ENCODE measurements at regions not wholly inside any gene's neighbourhood (a gene's known extent, or its start where the extent isn't known, plus 50 kb on each side); places are given as distances from the start of the nearest gene placed in this dataset.
A peak's percentile ranks its signal among the peaks of the same experiment; 100 is the strongest.

DNA sequence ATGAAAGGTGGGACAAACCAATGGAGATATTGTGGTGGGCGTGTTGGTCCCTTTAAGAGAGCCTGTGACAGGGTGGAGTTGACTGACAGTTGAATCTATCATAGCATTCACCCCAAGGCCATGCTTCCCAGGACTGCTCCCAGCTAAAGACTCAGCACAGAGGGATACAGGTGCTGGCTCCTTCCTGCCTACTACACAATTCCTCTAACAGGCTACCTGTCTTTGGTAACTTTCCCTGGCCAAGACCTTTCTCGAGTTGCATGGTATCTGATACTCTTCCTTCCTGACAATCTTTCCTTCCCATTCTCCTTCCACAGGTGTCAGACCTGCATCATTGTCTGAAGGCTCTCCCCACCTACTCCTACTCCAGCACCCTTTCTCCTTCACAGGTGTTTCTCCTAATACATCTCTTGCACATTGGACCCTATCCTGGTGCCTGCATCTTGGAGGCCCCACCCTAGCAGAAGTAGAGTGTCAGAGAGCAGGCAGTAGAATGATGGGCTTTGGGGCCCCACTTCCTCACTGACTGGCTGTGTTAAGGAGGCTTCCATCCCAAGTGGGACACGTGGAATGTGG, 120.7 kb upstream of the ALDH1B1 start:
- Histone ChIP-seq H4K20me1 (ENCODE audit: insufficient read depth, low read length) (no peaks in the 10 kb centered on the region), H3K9me3 (ENCODE audit: insufficient read depth, low read length) (no peaks in the 10 kb centered on the region), H3K27ac (ENCODE audit: low read length) (no peak overlapping the region), H3K36me3 (replicated peaks; ENCODE audit: low read depth, low read length) (no peaks in the 10 kb centered on the region), H3K4me3 (ENCODE audit: low read length) (no peak overlapping the region), H2AFZ (ENCODE audit: low read depth, low read length) (no peak overlapping the region), H3K79me2 (ENCODE audit: low read length) (no peaks in the 10 kb centered on the region), H3K27me3 (ENCODE audit: low read depth, low read length) (peaks cover 6% of the 10 kb centered on the region; the same call in 1 of the 2 replicates), H3K4me2 (ENCODE audit: low read length) (no peak overlapping the region), H3K9ac (ENCODE audit: low read length) (no peak overlapping the region), H3K4me1 (ENCODE audit: low read length) (no peaks in the 10 kb centered on the region)
- TF ChIP-seq, protein P1, sequence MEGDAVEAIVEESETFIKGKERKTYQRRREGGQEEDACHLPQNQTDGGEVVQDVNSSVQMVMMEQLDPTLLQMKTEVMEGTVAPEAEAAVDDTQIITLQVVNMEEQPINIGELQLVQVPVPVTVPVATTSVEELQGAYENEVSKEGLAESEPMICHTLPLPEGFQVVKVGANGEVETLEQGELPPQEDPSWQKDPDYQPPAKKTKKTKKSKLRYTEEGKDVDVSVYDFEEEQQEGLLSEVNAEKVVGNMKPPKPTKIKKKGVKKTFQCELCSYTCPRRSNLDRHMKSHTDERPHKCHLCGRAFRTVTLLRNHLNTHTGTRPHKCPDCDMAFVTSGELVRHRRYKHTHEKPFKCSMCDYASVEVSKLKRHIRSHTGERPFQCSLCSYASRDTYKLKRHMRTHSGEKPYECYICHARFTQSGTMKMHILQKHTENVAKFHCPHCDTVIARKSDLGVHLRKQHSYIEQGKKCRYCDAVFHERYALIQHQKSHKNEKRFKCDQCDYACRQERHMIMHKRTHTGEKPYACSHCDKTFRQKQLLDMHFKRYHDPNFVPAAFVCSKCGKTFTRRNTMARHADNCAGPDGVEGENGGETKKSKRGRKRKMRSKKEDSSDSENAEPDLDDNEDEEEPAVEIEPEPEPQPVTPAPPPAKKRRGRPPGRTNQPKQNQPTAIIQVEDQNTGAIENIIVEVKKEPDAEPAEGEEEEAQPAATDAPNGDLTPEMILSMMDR (IDR thresholded peaks at IDR 0.05; ENCODE audit: low read depth, low read length) = no peak
- no peak for TF ChIP-seq EZH2phosphoT487 (IDR thresholded peaks at IDR 0.05; ENCODE audit: low read depth)

DNA sequence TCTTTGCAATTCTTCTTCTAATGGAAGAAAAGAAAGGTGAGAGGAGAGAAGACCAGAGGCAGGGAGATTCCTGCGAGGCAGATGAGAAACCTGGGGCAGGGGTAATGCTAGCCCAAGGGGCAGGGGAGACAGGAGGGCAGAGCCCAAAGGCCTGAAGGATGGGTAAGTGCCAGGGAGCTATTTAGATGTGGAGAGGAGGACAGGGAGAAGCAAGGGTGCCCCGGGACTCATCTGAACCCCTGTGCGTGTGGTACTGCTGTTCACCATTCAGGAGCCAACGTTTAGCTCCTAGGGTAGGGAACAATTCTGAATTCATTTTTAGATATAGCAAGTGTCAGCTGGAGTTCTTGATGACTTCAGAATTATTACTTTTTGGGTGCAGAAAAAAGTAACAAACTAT, 122.7 kb upstream of the ALDH1B1 start:
- Histone ChIP-seq H3K4me1 (ENCODE audit: low read length) (no peaks in the 10 kb centered on the region), H3K36me3 (replicated peaks; ENCODE audit: low read depth, low read length) (no peaks in the 10 kb centered on the region), H4K20me1 (ENCODE audit: insufficient read depth, low read length) (no peaks in the 10 kb centered on the region), H3K4me2 (ENCODE audit: low read length) (no peak overlapping the region), H3K79me2 (ENCODE audit: low read length) (no peaks in the 10 kb centered on the region), H2AFZ (ENCODE audit: low read depth, low read length) (no peak overlapping the region), H3K27me3 (ENCODE audit: low read depth, low read length) (peaks cover 6% of the 10 kb centered on the region; the same call in 1 of the 2 replicates), H3K9me3 (ENCODE audit: insufficient read depth, low read length) (no peaks in the 10 kb centered on the region), H3K9ac (ENCODE audit: low read length) (no peak overlapping the region), H3K27ac (ENCODE audit: low read length) (no peak overlapping the region), H3K4me3 (ENCODE audit: low read length) (no peak overlapping the region)
- TF ChIP-seq EZH2phosphoT487 (IDR thresholded peaks at IDR 0.05; ENCODE audit: low read depth) = no peak
- TF ChIP-seq, protein P1 (IDR thresholded peaks at IDR 0.05; ENCODE audit: low read depth, low read length) = no peak

GRCh38 chr9:38263532-38263931, 129.0 kb upstream of the ALDH1B1 start:
- Histone ChIP-seq H3K4me3 (ENCODE audit: low read length) (no peak overlapping the region), H3K27me3 (ENCODE audit: low read depth, low read length) (peaks cover 5% of the 10 kb centered on the region; the same call in 1 of the 2 replicates), H3K36me3 (replicated peaks; ENCODE audit: low read depth, low read length) (no peaks in the 10 kb centered on the region), H3K4me1 (ENCODE audit: low read length) (no peaks in the 10 kb centered on the region), H2AFZ (ENCODE audit: low read depth, low read length) (no peak overlapping the region), H3K79me2 (ENCODE audit: low read length) (no peaks in the 10 kb centered on the region), H3K27ac (ENCODE audit: low read length) (no peak overlapping the region), H3K9ac (ENCODE audit: low read length) (no peak overlapping the region), H4K20me1 (ENCODE audit: insufficient read depth, low read length) (no peaks in the 10 kb centered on the region), H3K4me2 (ENCODE audit: low read length) (no peak overlapping the region), H3K9me3 (ENCODE audit: insufficient read depth, low read length) (no peaks in the 10 kb centered on the region; the same call in 1 of the 2 replicates)
- TF ChIP-seq EZH2phosphoT487 (IDR thresholded peaks at IDR 0.05; ENCODE audit: low read depth) = no peak
- TF ChIP-seq, protein P1 (IDR thresholded peaks at IDR 0.05; ENCODE audit: low read depth, low read length) = peak; percentile 47

DNA sequence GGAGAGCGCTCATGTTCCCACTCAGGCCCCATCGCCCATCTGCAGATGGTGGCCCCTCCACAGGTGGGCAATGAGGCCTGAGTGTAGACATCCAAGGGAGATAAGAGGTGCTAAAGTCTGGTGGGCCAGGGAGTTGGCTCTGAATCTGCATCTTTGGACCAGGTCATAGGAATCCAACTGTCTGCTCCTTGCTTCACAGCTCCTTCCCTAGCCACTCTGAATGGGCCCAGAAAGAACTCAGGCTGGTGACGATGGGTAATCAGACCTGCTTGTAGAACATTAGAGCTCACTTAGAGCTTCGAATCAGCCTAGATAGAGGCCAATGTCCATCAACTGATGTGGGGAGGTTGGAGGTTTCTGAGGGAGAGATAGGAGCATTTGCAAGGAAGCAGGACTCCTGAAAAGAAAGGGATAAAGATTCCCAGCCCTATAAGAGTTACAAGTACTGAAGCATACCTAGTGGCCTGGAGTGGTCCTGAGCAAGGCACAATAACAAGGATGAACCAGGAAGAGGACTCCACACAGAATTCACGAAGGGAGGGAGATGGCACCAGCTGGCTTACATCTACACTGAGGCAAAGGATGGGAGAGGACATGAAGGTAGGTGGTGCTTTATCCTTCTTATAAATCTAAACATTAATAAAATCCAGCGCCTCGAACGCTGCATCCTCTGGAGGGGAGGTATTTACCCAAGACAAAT, 132.8 kb upstream of the ALDH1B1 start:
- Histone ChIP-seq H3K79me2 (ENCODE audit: low read length) (no peaks in the 10 kb centered on the region), H3K4me3 (ENCODE audit: low read length) (no peak overlapping the region), H2AFZ (ENCODE audit: low read depth, low read length) (no peak overlapping the region), H3K27ac (ENCODE audit: low read length) (no peak overlapping the region), H3K36me3 (replicated peaks; ENCODE audit: low read depth, low read length) (no peaks in the 10 kb centered on the region), H3K9me3 (ENCODE audit: insufficient read depth, low read length) (no peaks in the 10 kb centered on the region; the same call in 1 of the 2 replicates), H4K20me1 (ENCODE audit: insufficient read depth, low read length) (no peaks in the 10 kb centered on the region), H3K4me1 (ENCODE audit: low read length) (no peaks in the 10 kb centered on the region), H3K4me2 (ENCODE audit: low read length) (no peak overlapping the region), H3K27me3 (ENCODE audit: low read depth, low read length) (peaks cover 5% of the 10 kb centered on the region; the same call in 1 of the 2 replicates), H3K9ac (ENCODE audit: low read length) (no peak overlapping the region)
- no peak for TF ChIP-seq EZH2phosphoT487 (IDR thresholded peaks at IDR 0.05; ENCODE audit: low read depth)
- TF ChIP-seq, protein P1 (IDR thresholded peaks at IDR 0.05; ENCODE audit: low read depth, low read length) = no peak

Data from OCI-LY3 (cell line).